Sigmoid colon (tissue), 4 donors: ENCODE measurements at regions not wholly inside any gene's neighbourhood (a gene's known extent, or its start where the extent isn't known, plus 50 kb on each side); places are given as distances from the start of the nearest gene placed in this dataset.

Source experiments
- POLR2A ChIP-seq, 2 donors: fragments of 450-650 bp; IDR thresholded peaks; one replicate each; pipeline ENCODE4 v1.6.1; 2016; ENCODE audit warnings: antibody characterized with exemption in 2 of 2, mild to moderate bottlenecking in 2 of 2, moderate library complexity in 2 of 2
- POLR2AphosphoS5 ChIP-seq, 4 donors: sonication (generic); formaldehyde crosslinking; IDR thresholded peaks; one replicate each; pipeline ENCODE4 v1.6.1; 2017; ENCODE audit warnings: antibody characterized with exemption in 4 of 4
- TF ChIP-seq, protein P1 (sequence below), 4 experiments: fragments of 450-650 bp in 3 of 4; fragments of 200-600 bp in 1 of 4; IDR thresholded peaks; one replicate each; pipeline ENCODE4 v1.5.1; 2016 to 2019; ENCODE audit warnings: antibody characterized with exemption in 4 of 4, mild to moderate bottlenecking in 3 of 4, moderate library complexity in 2 of 4

DNA sequence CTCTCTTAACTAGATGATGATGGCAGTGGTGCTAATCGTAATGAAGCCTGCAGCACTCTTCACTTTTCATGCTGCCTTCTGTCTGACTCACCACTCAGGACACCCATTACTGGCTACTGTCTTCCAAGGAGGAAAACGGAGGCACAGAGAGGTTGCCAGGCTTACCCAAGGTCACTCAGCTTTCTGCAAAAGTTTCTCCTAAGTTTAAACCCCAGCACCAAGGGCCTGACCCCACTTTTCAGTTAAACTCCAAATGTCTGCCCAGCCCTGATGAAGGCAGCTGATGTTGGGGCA, 78.1 kb upstream of the RUNX3 start:
- TF ChIP-seq, protein P1, sequence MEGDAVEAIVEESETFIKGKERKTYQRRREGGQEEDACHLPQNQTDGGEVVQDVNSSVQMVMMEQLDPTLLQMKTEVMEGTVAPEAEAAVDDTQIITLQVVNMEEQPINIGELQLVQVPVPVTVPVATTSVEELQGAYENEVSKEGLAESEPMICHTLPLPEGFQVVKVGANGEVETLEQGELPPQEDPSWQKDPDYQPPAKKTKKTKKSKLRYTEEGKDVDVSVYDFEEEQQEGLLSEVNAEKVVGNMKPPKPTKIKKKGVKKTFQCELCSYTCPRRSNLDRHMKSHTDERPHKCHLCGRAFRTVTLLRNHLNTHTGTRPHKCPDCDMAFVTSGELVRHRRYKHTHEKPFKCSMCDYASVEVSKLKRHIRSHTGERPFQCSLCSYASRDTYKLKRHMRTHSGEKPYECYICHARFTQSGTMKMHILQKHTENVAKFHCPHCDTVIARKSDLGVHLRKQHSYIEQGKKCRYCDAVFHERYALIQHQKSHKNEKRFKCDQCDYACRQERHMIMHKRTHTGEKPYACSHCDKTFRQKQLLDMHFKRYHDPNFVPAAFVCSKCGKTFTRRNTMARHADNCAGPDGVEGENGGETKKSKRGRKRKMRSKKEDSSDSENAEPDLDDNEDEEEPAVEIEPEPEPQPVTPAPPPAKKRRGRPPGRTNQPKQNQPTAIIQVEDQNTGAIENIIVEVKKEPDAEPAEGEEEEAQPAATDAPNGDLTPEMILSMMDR (IDR thresholded peaks at IDR 0.05): no peak
- TF ChIP-seq POLR2A (IDR thresholded peaks at IDR 0.05) (no peak), POLR2AphosphoS5 (IDR thresholded peaks at IDR 0.05) (no peak)
